ENCODE measurements at regions not wholly inside any gene's neighbourhood (a gene's known extent, or its start where the extent isn't known, plus 50 kb on each side); places are given as distances from the start of the nearest gene placed in this dataset.

- no peak for TF ChIP-seq POLR2A (IDR thresholded peaks at IDR 0.05; ENCODE audit: low read length)
- TF ChIP-seq GATA1 (IDR thresholded peaks at IDR 0.05; ENCODE audit: low read depth, low read length): no peak
Observed at GRCh38 chr12:98328467-98328866, 186.9 kb upstream of the TMPO start.
